NOMO-1 treated with DMSO at 0.1 percent for 48 hours (cell line): ENCODE measurements at regions not wholly inside any gene's neighbourhood (a gene's known extent, or its start where the extent isn't known, plus 50 kb on each side); places are given as distances from the start of the nearest gene placed in this dataset.

Source experiments
- DNase-seq: peaks from one replicate; lab custom pipeline; 2025; ENCODE audit not compliant: unreplicated experiment; lab: John Stamatoyannopoulos, UW

- DNase-seq: no peak
These were observed 251.1 kb upstream of the PIK3C3 start for GRCh38 chr18:41703744-41704530.

GRCh38 chr18:41700416-41700815, 254.6 kb upstream of the PIK3C3 start:
- no peak for DNase-seq

DNA sequence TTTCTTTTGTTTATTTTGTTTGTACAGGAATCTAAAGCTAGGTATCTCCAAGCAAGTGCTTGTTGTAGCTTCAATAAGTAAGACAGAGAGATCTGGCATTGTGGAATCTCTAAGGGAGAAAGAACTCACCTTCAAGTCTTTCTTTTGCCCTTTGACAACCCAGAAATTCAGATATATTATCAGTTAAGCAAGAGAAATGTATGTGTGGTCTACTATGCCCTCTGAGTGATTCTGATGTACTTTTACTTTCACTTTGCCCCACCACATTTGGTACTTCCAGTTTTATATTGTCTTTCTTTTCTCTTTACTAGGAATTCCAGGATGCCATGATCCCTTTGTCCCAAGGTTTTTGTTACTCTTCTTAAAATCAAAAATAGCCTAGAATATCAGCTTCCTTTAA, 259.6 kb upstream of the PIK3C3 start:
- DNase-seq: no peak

GRCh38 chr18:41693008-41693407, 262.0 kb upstream of the PIK3C3 start:
- no peak for DNase-seq

DNA sequence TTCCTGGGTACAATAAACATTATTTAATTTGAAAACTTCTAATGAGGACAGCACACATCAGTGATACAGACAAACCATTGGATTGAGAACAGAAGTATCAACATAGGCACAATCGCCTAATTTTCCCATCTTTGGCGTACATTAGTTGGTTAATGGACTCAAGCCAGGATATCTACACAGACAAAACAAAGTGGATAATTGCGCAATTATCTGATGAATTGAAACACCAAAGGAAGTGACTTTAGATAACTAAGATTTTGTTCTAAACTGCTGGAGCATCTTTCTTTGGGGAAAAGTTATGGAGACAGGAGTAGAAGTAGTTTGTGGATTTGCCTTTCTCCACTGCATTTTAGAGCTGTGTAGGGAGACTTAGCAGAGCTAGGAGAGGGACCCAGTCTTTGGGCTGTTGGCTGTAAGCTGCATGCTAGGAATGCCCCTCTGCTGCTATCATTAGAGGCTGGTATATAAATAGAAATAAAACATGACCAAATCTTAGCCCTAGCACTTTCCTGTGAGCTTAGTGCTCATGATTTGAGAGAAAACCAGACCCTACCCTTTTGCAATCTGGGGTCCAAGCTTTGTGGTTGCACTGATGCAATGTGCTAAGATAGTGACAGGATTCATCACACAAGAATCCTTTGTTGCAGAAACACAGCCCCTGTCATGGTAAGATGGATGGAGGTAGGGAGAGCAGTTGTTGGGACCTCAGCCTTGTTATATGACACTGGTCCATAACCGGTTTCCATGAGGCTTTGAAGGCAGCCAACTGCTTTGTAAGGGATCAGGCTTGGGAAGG, 264.5 kb upstream of the PIK3C3 start:
- DNase-seq: no peak

DNA sequence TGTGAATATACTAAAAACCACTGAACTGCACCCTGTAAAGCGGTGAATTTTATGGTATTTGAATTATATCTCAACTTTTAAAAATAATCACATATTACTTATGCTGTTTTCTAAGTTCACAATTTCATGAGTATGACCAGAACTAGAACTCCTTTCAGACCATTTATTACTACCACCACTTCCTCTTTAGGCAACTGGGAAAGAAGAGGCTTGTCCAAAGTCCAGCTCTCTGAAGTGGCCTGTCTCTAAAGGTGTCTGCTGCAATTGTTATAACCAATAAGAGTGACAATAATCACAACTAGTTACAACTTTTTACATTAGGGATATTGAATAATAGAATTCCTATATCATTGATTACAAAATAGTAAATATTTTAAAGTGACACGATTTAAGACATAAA, 267.9 kb upstream of the PIK3C3 start:
- DNase-seq: peak; percentile 0

- no peak for DNase-seq
These were observed 273.7 kb upstream of the PIK3C3 start for GRCh38 chr18:41681138-41681880.

GRCh38 chr18:41674506-41674905, 280.5 kb upstream of the PIK3C3 start:
- no peak for DNase-seq

DNA sequence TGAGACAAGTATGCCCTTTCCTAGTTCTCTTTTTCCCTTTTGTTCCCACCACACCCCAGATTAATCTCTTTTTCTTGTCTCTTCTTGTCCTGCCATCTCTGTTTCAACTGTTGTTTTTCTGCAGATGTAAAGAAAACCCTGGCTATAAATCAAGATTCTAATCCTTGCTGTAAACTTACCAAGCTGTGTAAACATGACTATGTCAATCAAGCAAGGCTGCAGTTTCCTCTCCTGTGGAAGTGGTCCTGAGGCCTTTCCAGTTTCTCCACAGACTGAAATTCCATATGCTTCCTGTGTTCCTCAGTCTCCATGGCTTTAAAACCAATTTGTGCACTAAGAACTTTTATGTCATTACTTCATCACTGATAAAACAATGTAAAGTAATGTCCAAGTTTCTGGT, 288.8 kb upstream of the PIK3C3 start:
- DNase-seq: no peak

GRCh38 chr18:41665210-41665609, 289.8 kb upstream of the PIK3C3 start:
- DNase-seq: no peak

DNA sequence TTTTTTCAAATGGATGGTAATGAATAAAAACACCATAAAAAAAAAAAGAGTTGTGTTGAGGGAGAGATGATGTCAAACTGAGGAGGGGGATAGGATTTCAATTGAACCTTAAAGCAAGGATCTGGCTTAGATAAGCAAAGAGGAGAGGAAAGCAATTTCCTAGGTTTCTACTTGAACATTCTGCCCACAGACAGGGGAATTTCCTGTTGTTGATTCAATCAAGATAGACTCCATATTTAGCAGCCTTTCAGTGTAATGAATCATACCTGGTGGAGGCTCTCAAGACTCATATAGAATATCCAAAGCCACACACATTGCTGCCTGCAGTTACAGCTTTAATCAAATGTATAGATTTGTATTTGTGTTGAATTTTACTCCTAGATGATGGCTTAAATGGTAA, 294.4 kb upstream of the PIK3C3 start:
- no peak for DNase-seq

DNA sequence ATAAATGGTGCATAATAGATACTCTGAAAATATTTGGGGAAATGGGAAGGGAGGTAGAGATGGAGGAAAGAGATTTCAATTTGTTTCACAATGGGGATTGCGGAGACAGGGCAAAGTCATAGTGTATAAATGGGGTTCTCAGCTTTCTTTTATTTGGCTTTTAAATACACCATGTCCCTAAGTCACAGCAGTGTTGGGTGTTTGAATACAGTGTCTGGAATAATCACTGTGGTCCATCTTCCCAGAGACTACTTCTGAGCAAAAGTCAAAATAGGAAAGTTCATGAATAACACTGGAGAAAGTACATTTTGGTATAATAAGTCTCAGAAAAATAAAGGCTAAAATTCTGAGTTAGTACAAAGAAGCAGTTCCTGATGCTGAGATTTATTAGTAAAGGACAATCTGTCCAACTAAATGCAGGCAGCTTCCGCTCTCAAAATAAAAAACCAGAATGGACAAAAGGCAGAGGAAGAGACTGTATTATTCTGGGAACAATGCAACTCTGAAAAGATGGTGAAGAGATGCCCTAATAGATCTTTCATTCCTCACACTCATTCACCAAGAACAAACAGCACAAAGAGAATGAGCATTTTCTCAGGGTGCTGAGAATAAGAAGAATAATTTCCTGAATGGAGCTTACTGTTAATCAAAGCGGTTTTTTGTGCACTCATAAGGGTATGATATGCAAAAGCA, 295.4 kb upstream of the PIK3C3 start:
- no peak for DNase-seq

DNA sequence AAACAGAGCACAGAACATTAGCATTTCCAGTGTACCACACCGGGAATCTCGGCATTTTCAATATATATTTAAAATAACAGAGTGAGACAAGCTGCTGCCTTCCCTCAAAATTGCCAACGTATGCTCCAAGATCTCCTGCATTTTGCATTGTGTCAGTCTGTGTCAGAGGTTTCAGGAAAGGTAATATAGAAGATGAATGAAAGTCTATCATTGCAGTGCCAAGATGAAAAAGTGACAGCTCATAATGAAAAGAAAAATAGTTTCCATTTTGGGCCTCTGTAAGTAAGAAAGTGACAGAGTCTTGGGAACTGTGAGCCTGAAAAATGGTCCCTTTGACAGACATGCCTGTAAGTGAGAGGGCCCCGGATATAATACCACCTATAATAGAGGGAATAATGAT, 297.8 kb upstream of the PIK3C3 start:
- DNase-seq: no peak

GRCh38 chr18:41655074-41655473, 300.0 kb upstream of the PIK3C3 start:
- peak; percentile 6 for DNase-seq

GRCh38 chr18:41647914-41648313, 307.1 kb upstream of the PIK3C3 start:
- DNase-seq: no peak

GRCh38 chr18:41646915-41647620, 308.0 kb upstream of the PIK3C3 start:
- no peak for DNase-seq

- DNase-seq: peak; percentile 18
These were observed 309.3 kb upstream of the PIK3C3 start for GRCh38 chr18:41645589-41646360.

DNA sequence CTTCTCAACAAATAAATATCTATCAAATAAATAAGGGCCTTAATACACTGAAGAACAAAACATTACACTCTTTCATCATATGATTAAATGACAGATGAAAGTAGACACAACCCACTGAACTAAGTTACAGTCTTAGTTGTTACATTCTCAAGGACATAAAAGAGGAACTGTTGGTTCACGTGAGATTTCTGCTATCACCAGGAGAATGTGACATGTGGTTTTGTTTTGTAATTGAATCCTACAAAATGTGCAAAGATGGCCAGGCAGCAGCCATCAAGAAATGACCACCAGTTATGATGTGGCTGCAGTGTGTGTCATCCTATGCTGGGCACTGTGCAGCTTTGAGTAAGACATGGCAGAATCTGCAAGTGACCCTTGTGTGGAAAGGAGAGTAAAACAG, 310.6 kb upstream of the PIK3C3 start:
- DNase-seq: no peak

DNA sequence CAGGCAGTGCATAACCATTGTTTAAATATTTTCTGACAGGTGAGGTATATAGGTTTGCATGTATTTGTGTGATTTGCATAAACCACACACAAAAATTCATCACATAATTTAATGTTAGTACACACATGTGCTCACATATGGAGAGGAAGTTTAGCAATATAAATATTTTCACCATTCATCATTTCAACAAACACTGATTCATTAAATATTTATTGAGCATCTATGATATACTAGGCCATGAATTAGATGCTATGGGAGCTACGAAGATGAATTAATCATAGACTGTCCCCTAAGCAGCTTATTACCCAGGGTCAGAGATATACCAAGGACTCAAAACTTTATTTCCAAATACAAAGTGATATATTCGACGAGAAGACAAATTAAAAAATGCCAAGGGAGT, 311.6 kb upstream of the PIK3C3 start:
- DNase-seq: no peak

DNA sequence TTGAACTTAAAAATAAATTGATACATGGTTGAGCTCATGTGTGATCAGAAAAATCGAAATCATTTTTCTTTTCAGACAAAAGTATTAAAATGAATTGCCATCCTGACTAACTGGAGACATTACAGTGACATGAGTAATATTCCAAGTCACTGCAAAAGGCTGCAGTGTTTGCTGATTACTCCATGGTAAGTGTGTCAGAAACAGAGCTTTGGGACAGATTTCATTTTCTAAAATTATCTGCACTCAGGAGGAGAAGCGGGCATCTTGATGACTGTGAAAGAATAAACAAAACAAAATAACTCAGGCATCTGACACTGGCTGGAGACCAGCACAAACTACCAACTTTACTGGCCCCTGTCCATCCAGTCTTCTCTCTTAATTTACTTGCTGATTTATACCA, 312.3 kb upstream of the PIK3C3 start:
- DNase-seq: no peak
